Right atrium auricular region (tissue), 2 donors: ENCODE measurements at regions not wholly inside any gene's neighbourhood (a gene's known extent, or its start where the extent isn't known, plus 50 kb on each side); places are given as distances from the start of the nearest gene placed in this dataset.

Experiments used
- DNase-seq: peaks from one replicate; pipeline ENCODE4 v3.0.0-alpha.2; 2019; ENCODE audit warnings: low spot score
- H3K27ac ChIP-seq, 2 donors: fragments of 200-600 bp; sonication (generic); 1 replicate in 1 of 2; 2 replicates in 1 of 2; pipeline ENCODE4 v1.5.1; 2016 to 2019
- H3K27me3 ChIP-seq, 2 donors: fragments of 200-600 bp; sonication (generic); one replicate each; pipeline versions ENCODE4 v1.5.1 to v1.6.0; 2017 to 2019
- H3K36me3 ChIP-seq: fragments of 200-600 bp; sonication (generic); one replicate; pipeline ENCODE4 v1.5.1; 2016
- H3K4me1 ChIP-seq, 2 donors: fragments of 200-600 bp; sonication (generic); one replicate each; pipeline versions ENCODE4 v1.5.1 to v1.6.0; 2017 to 2019
- H3K4me3 ChIP-seq, 2 donors: fragments of 200-600 bp; sonication (generic); 1 replicate in 1 of 2; 2 replicates in 1 of 2; pipeline ENCODE4 v1.5.1; 2017 to 2019; ENCODE audit warnings: mild to moderate bottlenecking in 1 of 2, moderate library complexity in 1 of 2
- H3K9me3 ChIP-seq, 2 donors: fragments of 200-600 bp; sonication (generic); one replicate each; pipeline ENCODE4 v1.5.1; 2019
- CTCF ChIP-seq, 2 donors: fragments of 200-600 bp; sonication (generic); IDR thresholded peaks; one replicate each; pipeline ENCODE4 v1.5.1; 2019; ENCODE audit warnings: antibody characterized with exemption in 2 of 2

- Histone ChIP-seq H3K36me3 (no peaks in the 10 kb centered on the region), H3K9me3 (peaks cover 0 to 5% of the 10 kb centered on the region in 2 donors), H3K27me3 (no peaks in the 10 kb centered on the region), H3K4me1 (no peaks in the 10 kb centered on the region), H3K4me3 (no peak overlapping the region), H3K27ac (no peak overlapping the region)
- TF ChIP-seq CTCF (IDR thresholded peaks at IDR 0.05), result no peak
- no peak for DNase-seq
Observed at GRCh38 chrX:11929476-11929875, 171.4 kb downstream of the MSL3 start.

GRCh38 chrX:11932423-11932822 is 174.4 kb downstream of the MSL3 start:
- TF ChIP-seq CTCF (IDR thresholded peaks at IDR 0.05), result no peak
- Histone ChIP-seq H3K36me3 (no peaks in the 10 kb centered on the region), H3K9me3 (no peaks in the 10 kb centered on the region), H3K27me3 (no peaks in the 10 kb centered on the region), H3K27ac (no peak overlapping the region), H3K4me1 (no peaks in the 10 kb centered on the region), H3K4me3 (no peak overlapping the region)
- DNase-seq, result no peak

- TF ChIP-seq CTCF (IDR thresholded peaks at IDR 0.05), result no peak
- no peaks in the 10 kb centered on the region for H3K36me3 ChIP-seq
- no peak for DNase-seq
- no peak overlapping the region for H3K4me3 ChIP-seq
- H3K9me3 ChIP-seq, result no peaks in the 10 kb centered on the region
- H3K27ac ChIP-seq, result no peak overlapping the region
- no peaks in the 10 kb centered on the region for H3K4me1 ChIP-seq
- no peaks in the 10 kb centered on the region for H3K27me3 ChIP-seq
Observed at GRCh38 chrX:11934089-11934488, 176.1 kb downstream of the MSL3 start.

- Histone ChIP-seq H3K27me3 (no peaks in the 10 kb centered on the region), H3K9me3 (no peaks in the 10 kb centered on the region), H3K27ac (no peak overlapping the region), H3K36me3 (no peaks in the 10 kb centered on the region), H3K4me1 (no peaks in the 10 kb centered on the region), H3K4me3 (no peak overlapping the region)
- TF ChIP-seq CTCF (IDR thresholded peaks at IDR 0.05), result no peak
- no peak for DNase-seq
Observed at GRCh38 chrX:11941571-11941970, 183.5 kb downstream of the MSL3 start.

GRCh38 chrX:11944501-11944900 is 186.5 kb downstream of the MSL3 start:
- no peaks in the 10 kb centered on the region for H3K36me3 ChIP-seq
- H3K27ac ChIP-seq, result no peak overlapping the region
- H3K4me1 ChIP-seq, result no peaks in the 10 kb centered on the region

More at GRCh38 chrX:11944501-11944900, 186.5 kb downstream of the MSL3 start:
- DNase-seq, result no peak
- Histone ChIP-seq H3K4me3 (no peak overlapping the region), H3K9me3 (no peaks in the 10 kb centered on the region), H3K27me3 (no peaks in the 10 kb centered on the region)
- peak in 1 of 2 donors; percentile 47 for TF ChIP-seq CTCF (IDR thresholded peaks at IDR 0.05)
